Ovary (tissue), 7 donors: ENCODE measurements at regions not wholly inside any gene's neighbourhood (a gene's known extent, or its start where the extent isn't known, plus 50 kb on each side); places are given as distances from the start of the nearest gene placed in this dataset.

ENCODE experiments used
- DNase-seq, 5 donors: peaks; one replicate each; pipeline ENCODE4 v3.0.0-alpha.2; 2019 to 2020
- H3K27ac ChIP-seq, 2 donors: fragments of 200-600 bp; one replicate each; pipeline versions ENCODE4 v1.5.1 to v1.8.0; 2019 to 2022
- H3K27me3 ChIP-seq: fragments of 200-600 bp; one replicate; pipeline ENCODE4 v1.8.0; 2022
- H3K36me3 ChIP-seq: fragments of 200-600 bp; sonication (generic); one replicate; pipeline ENCODE4 v1.5.1; 2019
- H3K4me1 ChIP-seq: one replicate; pipeline ENCODE4 v1.8.1; 2013; ENCODE audit warnings: mild to moderate bottlenecking, moderate library complexity; ENCODE audit not compliant: insufficient read depth
- H3K4me3 ChIP-seq: fragments of 200-600 bp; sonication (generic); one replicate; pipeline ENCODE4 v1.5.1; 2017
- H3K9me3 ChIP-seq, 2 donors: fragments of 200-600 bp in 1 of 2; sonication (generic) in 1 of 2; one replicate each; pipeline versions ENCODE4 v1.5.1 to v1.8.1; 2013 to 2019; ENCODE audit warnings: mild to moderate bottlenecking in 1 of 2, moderate library complexity in 1 of 2
- EP300 ChIP-seq: sonication (generic); formaldehyde crosslinking; IDR thresholded peaks from one replicate; pipeline ENCODE4 v1.6.1; 2017; ENCODE audit warnings: antibody characterized with exemption
- POLR2A ChIP-seq: fragments of 450-650 bp; IDR thresholded peaks from one replicate; pipeline ENCODE4 v1.6.1; 2017; ENCODE audit warnings: antibody characterized with exemption, mild to moderate bottlenecking, moderate library complexity
- WGBS, 3 donors: extraction: QIAGEN DNeasy Blood & Tissue Kit in 1 of 3; methylation state at CpG; one replicate each; pipeline versions ENCODE4 v1.1.5 to v1.1.7; 2013 to 2017; 5-methylcytosine and 5-hydroxymethylcytosine counted together
- intact Hi-C, 4 donors: fragments of 100-400 bp; cut with DNase I; formaldehyde crosslinking; loops; one replicate each; pipeline versions ENCODE4 v1.11.0 to v1.15.1; 2022 to 2023
- TF ChIP-seq, protein P1 (sequence below), 3 donors: fragments of 450-650 bp in 2 of 3; fragments of 200-600 bp in 1 of 3; IDR thresholded peaks; one replicate each; pipeline versions ENCODE4 v1.5.1 to v1.8.0; 2016 to 2022; ENCODE audit warnings: antibody characterized with exemption in 3 of 3, mild to moderate bottlenecking in 1 of 3
- donor health status: DM: no; HTN: no; CAD: no; lungs with moderate emphysema.
- donor health status: DM: no; HTN: no; CAD: no.
- donor health status: Bipolar disorder and iron deficiency.
- donor health status: DM: no; HTN: no; CAD: no.
- donor health status: DM: yes; HTN: yes; CAD: no.

DNA sequence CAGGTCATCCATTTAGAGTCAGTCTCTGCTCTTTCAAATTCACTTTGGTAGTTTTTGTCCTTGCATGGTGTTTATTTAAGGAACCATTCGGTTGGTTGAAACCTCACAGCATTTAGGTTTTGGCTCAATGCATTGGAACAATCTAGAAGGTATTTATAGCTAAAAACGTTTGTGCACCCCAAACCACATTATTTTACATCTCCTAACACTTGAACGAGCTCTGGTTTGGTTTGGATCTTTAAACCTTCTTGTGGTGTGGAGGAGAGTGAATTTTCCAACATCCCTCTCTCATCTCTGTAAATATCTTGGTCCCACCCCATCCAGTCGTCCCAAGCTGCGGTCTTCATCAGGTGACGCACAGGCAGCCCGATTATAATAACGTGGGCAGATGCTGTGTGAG lies 287.9 kb downstream of the LPIN1 start:
- Histone ChIP-seq H3K9me3 (no peaks in the 10 kb centered on the region), H3K27me3 (no peaks in the 10 kb centered on the region), H3K4me1 (no peaks in the 10 kb centered on the region), H3K36me3 (no peaks in the 10 kb centered on the region), H3K27ac (no peak overlapping the region), H3K4me3 (no peak overlapping the region)
- 74 to 77% (median 75%) methylated on average over 8 of the region's 8 CpGs for WGBS, 3 donors
- intact Hi-C loops: no loop called here
- no peak for TF ChIP-seq POLR2A
- TF ChIP-seq, protein P1, sequence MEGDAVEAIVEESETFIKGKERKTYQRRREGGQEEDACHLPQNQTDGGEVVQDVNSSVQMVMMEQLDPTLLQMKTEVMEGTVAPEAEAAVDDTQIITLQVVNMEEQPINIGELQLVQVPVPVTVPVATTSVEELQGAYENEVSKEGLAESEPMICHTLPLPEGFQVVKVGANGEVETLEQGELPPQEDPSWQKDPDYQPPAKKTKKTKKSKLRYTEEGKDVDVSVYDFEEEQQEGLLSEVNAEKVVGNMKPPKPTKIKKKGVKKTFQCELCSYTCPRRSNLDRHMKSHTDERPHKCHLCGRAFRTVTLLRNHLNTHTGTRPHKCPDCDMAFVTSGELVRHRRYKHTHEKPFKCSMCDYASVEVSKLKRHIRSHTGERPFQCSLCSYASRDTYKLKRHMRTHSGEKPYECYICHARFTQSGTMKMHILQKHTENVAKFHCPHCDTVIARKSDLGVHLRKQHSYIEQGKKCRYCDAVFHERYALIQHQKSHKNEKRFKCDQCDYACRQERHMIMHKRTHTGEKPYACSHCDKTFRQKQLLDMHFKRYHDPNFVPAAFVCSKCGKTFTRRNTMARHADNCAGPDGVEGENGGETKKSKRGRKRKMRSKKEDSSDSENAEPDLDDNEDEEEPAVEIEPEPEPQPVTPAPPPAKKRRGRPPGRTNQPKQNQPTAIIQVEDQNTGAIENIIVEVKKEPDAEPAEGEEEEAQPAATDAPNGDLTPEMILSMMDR (IDR thresholded peaks at IDR 0.05): no peak
- no peak for TF ChIP-seq EP300
- DNase-seq: no peak

- Histone ChIP-seq H3K4me3 (no peak overlapping the region), H3K4me1 (no peaks in the 10 kb centered on the region), H3K36me3 (no peaks in the 10 kb centered on the region), H3K9me3 (no peaks in the 10 kb centered on the region), H3K27ac (no peak overlapping the region), H3K27me3 (no peaks in the 10 kb centered on the region)
- TF ChIP-seq, protein P1 (IDR thresholded peaks at IDR 0.05): no peak
- TF ChIP-seq EP300: no peak
- no peak for TF ChIP-seq POLR2A
- 16 to 24% (median 19%) methylated on average over 11 of the region's 11 CpGs for WGBS, 3 donors
- intact Hi-C loops: no loop called here
- no peak for DNase-seq
Observed at GRCh38 chr2:12035029-12035720, 288.7 kb downstream of the LPIN1 start.

- 41 to 78% (median 60%) methylated on average over 1 of the region's 1 CpG for WGBS, 3 donors
- Histone ChIP-seq H3K4me3 (no peak overlapping the region), H3K9me3 (no peaks in the 10 kb centered on the region), H3K27me3 (no peaks in the 10 kb centered on the region), H3K36me3 (no peaks in the 10 kb centered on the region), H3K4me1 (no peaks in the 10 kb centered on the region), H3K27ac (no peak overlapping the region)
- TF ChIP-seq, protein P1 (IDR thresholded peaks at IDR 0.05): no peak
- TF ChIP-seq POLR2A (no peak), EP300 (no peak)
- no peak for DNase-seq
- intact Hi-C loops: no loop called here
Observed at GRCh38 chr2:12035956-12036639, 289.7 kb downstream of the LPIN1 start.

- WGBS, 3 donors: 66 to 83% (median 66%) methylated on average over 8 of the region's 8 CpGs
- no peak for DNase-seq
- H3K27me3 ChIP-seq: no peaks in the 10 kb centered on the region
- no peaks in the 10 kb centered on the region for H3K36me3 ChIP-seq
- no peak overlapping the region for H3K4me3 ChIP-seq
- H3K4me1 ChIP-seq: no peaks in the 10 kb centered on the region
- no peaks in the 10 kb centered on the region for H3K9me3 ChIP-seq
- H3K27ac ChIP-seq: no peak overlapping the region
- intact Hi-C loops: no loop called here
- TF ChIP-seq EP300 (no peak), POLR2A (no peak)
- TF ChIP-seq, protein P1 (IDR thresholded peaks at IDR 0.05): no peak
Observed at GRCh38 chr2:12036640-12036983, 290.2 kb downstream of the LPIN1 start.
